ENCODE measurements at regions not wholly inside any gene's neighbourhood (a gene's known extent, or its start where the extent isn't known, plus 50 kb on each side); places are given as distances from the start of the nearest gene placed in this dataset.

GRCh38 chr18:40485318-40485717 is 1469.7 kb upstream of the PIK3C3 start:
- TF ChIP-seq EP300 (IDR thresholded peaks at IDR 0.05; ENCODE audit: low read depth) (no peak), CTCF (IDR thresholded peaks at IDR 0.05) (no peak), POLR2A (IDR thresholded peaks at IDR 0.05) (no peak)
